HG03280 (cell line): ENCODE measurements at regions not wholly inside any gene's neighbourhood (a gene's known extent, or its start where the extent isn't known, plus 50 kb on each side); places are given as distances from the start of the nearest gene placed in this dataset.

Experiments
- ATAC-seq: cut with Tn5 transposase; IDR thresholded peaks from one replicate; pipeline ENCODE4 v1.9.1; 2021; ENCODE audit warnings: mild to moderate bottlenecking, moderate library complexity; ENCODE audit not compliant: unreplicated experiment

- no peak for ATAC-seq
Observed at GRCh38 chr13:47139519-47139918, 242.7 kb upstream of the HTR2A start.

- no peak for ATAC-seq
Observed at GRCh38 chr13:47136504-47136941, 239.7 kb upstream of the HTR2A start.

- no peak for ATAC-seq
Observed at GRCh38 chr13:47135800-47136503, 239.1 kb upstream of the HTR2A start.

GRCh38 chr13:47134939-47135489, 238.2 kb upstream of the HTR2A start:
- peak; percentile 91 for ATAC-seq

GRCh38 chr13:47133011-47133445, 236.2 kb upstream of the HTR2A start:
- no peak for ATAC-seq

- no peak for ATAC-seq
Observed at GRCh38 chr13:47129461-47129860, 232.6 kb upstream of the HTR2A start.

GRCh38 chr13:47126432-47126831, 229.6 kb upstream of the HTR2A start:
- no peak for ATAC-seq

- no peak for ATAC-seq
Observed at GRCh38 chr13:47121092-47121763, 224.4 kb upstream of the HTR2A start.

- no peak for ATAC-seq
Observed at GRCh38 chr13:47120282-47120681, 223.4 kb upstream of the HTR2A start.

GRCh38 chr13:47119575-47120235, 222.9 kb upstream of the HTR2A start:
- ATAC-seq, result no peak

- ATAC-seq, result no peak
Observed at GRCh38 chr13:47117268-47117667, 220.4 kb upstream of the HTR2A start.

GRCh38 chr13:47114030-47114429, 217.2 kb upstream of the HTR2A start:
- ATAC-seq, result no peak

- no peak for ATAC-seq
Observed at GRCh38 chr13:47112903-47113299, 216.0 kb upstream of the HTR2A start.

GRCh38 chr13:47112205-47112902, 215.5 kb upstream of the HTR2A start:
- ATAC-seq, result no peak

GRCh38 chr13:47111499-47111898, 214.6 kb upstream of the HTR2A start:
- no peak for ATAC-seq

GRCh38 chr13:47110833-47111240, 214.0 kb upstream of the HTR2A start:
- no peak for ATAC-seq

- ATAC-seq, result no peak
Observed at GRCh38 chr13:47110141-47110540, 213.3 kb upstream of the HTR2A start.

GRCh38 chr13:47109028-47109427, 212.2 kb upstream of the HTR2A start:
- peak; percentile 66 for ATAC-seq

- ATAC-seq, result peak; percentile 81
Observed at GRCh38 chr13:47100214-47100853, 203.5 kb upstream of the HTR2A start.

GRCh38 chr13:47094734-47095434, 198.0 kb upstream of the HTR2A start:
- peak; percentile 75 for ATAC-seq
